IPS-20b (cell line): ENCODE measurements at regions not wholly inside any gene's neighbourhood (a gene's known extent, or its start where the extent isn't known, plus 50 kb on each side); places are given as distances from the start of the nearest gene placed in this dataset.

ENCODE experiments used
- H3K27ac ChIP-seq: one replicate; pipeline ENCODE4 v1.5.1; 2013; ENCODE audit warnings: low read length
- H3K27me3 ChIP-seq: 2 replicates; pipeline ENCODE4 v1.6.1; 2013; ENCODE audit warnings: mild to moderate bottlenecking, low read length, inconsistent platforms; ENCODE audit not compliant: insufficient read depth
- H3K36me3 ChIP-seq: 2 replicates; pipeline ENCODE4 v1.6.1; 2013; ENCODE audit warnings: low read depth, mild to moderate bottlenecking, inconsistent platforms, low read length, moderate library complexity; ENCODE audit not compliant: insufficient read depth
- H3K4me1 ChIP-seq: 2 replicates; pipeline ENCODE4 v1.6.1; 2013; ENCODE audit warnings: mild to moderate bottlenecking, control low read depth, inconsistent platforms, low read length, moderate library complexity; ENCODE audit not compliant: insufficient read depth
- H3K4me3 ChIP-seq: 2 replicates; pipeline ENCODE4 v1.5.1; 2013; ENCODE audit warnings: mild to moderate bottlenecking, low read length, inconsistent platforms
- H3K9ac ChIP-seq: 2 replicates; pipeline ENCODE4 v1.6.1; 2013; ENCODE audit warnings: low read depth, mild to moderate bottlenecking, inconsistent platforms, low read length, moderate library complexity
- H3K9me3 ChIP-seq: 2 replicates; pipeline ENCODE4 v1.6.1; 2013; ENCODE audit warnings: mild to moderate bottlenecking, low read depth, low read length, inconsistent platforms; ENCODE audit not compliant: insufficient read depth

- no peaks in the 10 kb centered on the region for H3K36me3 ChIP-seq
These were observed 235.1 kb upstream of the XYLT1 start for GRCh38 chr16:17705847-17706246.

GRCh38 chr16:17696616-17697015 lies 225.9 kb upstream of the XYLT1 start:
- H3K9ac ChIP-seq, result no peak overlapping the region
- H3K4me3 ChIP-seq, result no peak overlapping the region
- no peaks in the 10 kb centered on the region for H3K36me3 ChIP-seq
- H3K27me3 ChIP-seq, result no peaks in the 10 kb centered on the region
- no peaks in the 10 kb centered on the region for H3K9me3 ChIP-seq
- no peak overlapping the region for H3K27ac ChIP-seq
- H3K4me1 ChIP-seq, result no peaks in the 10 kb centered on the region

More at GRCh38 chr16:17705847-17706246, 235.1 kb upstream of the XYLT1 start:
- Histone ChIP-seq H3K9me3 (peaks cover 6% of the 10 kb centered on the region), H3K4me3 (no peak overlapping the region), H3K27me3 (no peaks in the 10 kb centered on the region), H3K4me1 (no peaks in the 10 kb centered on the region), H3K9ac (no peak overlapping the region), H3K27ac (no peak overlapping the region)

GRCh38 chr16:17692484-17692883 lies 221.7 kb upstream of the XYLT1 start:
- no peaks in the 10 kb centered on the region for H3K9me3 ChIP-seq
- H3K4me3 ChIP-seq, result no peak overlapping the region
- H3K9ac ChIP-seq, result no peak overlapping the region
- H3K36me3 ChIP-seq, result no peaks in the 10 kb centered on the region
- no peaks in the 10 kb centered on the region for H3K27me3 ChIP-seq
- no peak overlapping the region for H3K27ac ChIP-seq
- no peaks in the 10 kb centered on the region for H3K4me1 ChIP-seq

- Histone ChIP-seq H3K27ac (no peak overlapping the region), H3K27me3 (no peaks in the 10 kb centered on the region), H3K4me3 (no peak overlapping the region), H3K4me1 (no peaks in the 10 kb centered on the region), H3K36me3 (no peaks in the 10 kb centered on the region), H3K9me3 (no peaks in the 10 kb centered on the region), H3K9ac (no peak overlapping the region)
These were observed 221.1 kb upstream of the XYLT1 start for GRCh38 chr16:17691899-17692176.

- no peak overlapping the region for H3K9ac ChIP-seq
- H3K27ac ChIP-seq, result no peak overlapping the region
- no peak overlapping the region for H3K4me3 ChIP-seq
- H3K9me3 ChIP-seq, result no peaks in the 10 kb centered on the region
- no peaks in the 10 kb centered on the region for H3K27me3 ChIP-seq
- no peaks in the 10 kb centered on the region for H3K4me1 ChIP-seq
- no peaks in the 10 kb centered on the region for H3K36me3 ChIP-seq
These were observed 220.5 kb upstream of the XYLT1 start for GRCh38 chr16:17691106-17691898.

- Histone ChIP-seq H3K9me3 (0 out of 2 replicates have a peak, but pooled peaks cover 1% of the 10 kb centered on the region), H3K27ac (no peak overlapping the region), H3K27me3 (no peaks in the 10 kb centered on the region), H3K9ac (no peak overlapping the region), H3K4me1 (no peaks in the 10 kb centered on the region), H3K4me3 (no peak overlapping the region), H3K36me3 (no peaks in the 10 kb centered on the region)
These were observed 214.7 kb upstream of the XYLT1 start for GRCh38 chr16:17685447-17685846.

GRCh38 chr16:17683281-17683680 lies 212.5 kb upstream of the XYLT1 start:
- Histone ChIP-seq H3K27ac (no peak overlapping the region), H3K4me3 (no peak overlapping the region), H3K36me3 (no peaks in the 10 kb centered on the region), H3K9ac (no peak overlapping the region), H3K4me1 (no peaks in the 10 kb centered on the region), H3K27me3 (no peaks in the 10 kb centered on the region), H3K9me3 (peaks cover 11% of the 10 kb centered on the region; the same call in 1 of the 2 replicates)

GRCh38 chr16:17676171-17676570 lies 205.4 kb upstream of the XYLT1 start:
- Histone ChIP-seq H3K27me3 (no peaks in the 10 kb centered on the region), H3K36me3 (no peaks in the 10 kb centered on the region), H3K4me3 (no peak overlapping the region), H3K9me3 (peaks cover 11% of the 10 kb centered on the region; the same call in 1 of the 2 replicates), H3K27ac (no peak overlapping the region), H3K4me1 (no peaks in the 10 kb centered on the region), H3K9ac (no peak overlapping the region)

GRCh38 chr16:17668386-17668785 lies 197.6 kb upstream of the XYLT1 start:
- Histone ChIP-seq H3K9me3 (no peaks in the 10 kb centered on the region), H3K27ac (no peak overlapping the region), H3K36me3 (no peaks in the 10 kb centered on the region), H3K4me1 (no peaks in the 10 kb centered on the region), H3K9ac (no peak overlapping the region), H3K27me3 (no peaks in the 10 kb centered on the region), H3K4me3 (no peak overlapping the region)

- Histone ChIP-seq H3K9me3 (no peaks in the 10 kb centered on the region), H3K9ac (no peak overlapping the region), H3K4me1 (peaks cover 3% of the 10 kb centered on the region; the same call in 1 of the 2 replicates), H3K36me3 (no peaks in the 10 kb centered on the region), H3K27me3 (no peaks in the 10 kb centered on the region), H3K27ac (no peak overlapping the region), H3K4me3 (no peak overlapping the region)
These were observed 195.5 kb upstream of the XYLT1 start for GRCh38 chr16:17666293-17666692.

- H3K27me3 ChIP-seq, result 0 out of 2 replicates have a peak, but pooled peaks cover 5% of the 10 kb centered on the region
- no peak overlapping the region for H3K9ac ChIP-seq
- H3K9me3 ChIP-seq, result no peaks in the 10 kb centered on the region
- no peak overlapping the region for H3K4me3 ChIP-seq
- no peak overlapping the region for H3K27ac ChIP-seq
- H3K36me3 ChIP-seq, result no peaks in the 10 kb centered on the region
- H3K4me1 ChIP-seq, result peaks cover 22% of the 10 kb centered on the region
These were observed 188.1 kb upstream of the XYLT1 start for GRCh38 chr16:17658881-17659280.

- Histone ChIP-seq H3K27me3 (0 out of 2 replicates have a peak, but pooled peaks cover 5% of the 10 kb centered on the region), H3K36me3 (no peaks in the 10 kb centered on the region), H3K27ac (no peak overlapping the region), H3K9ac (no peak overlapping the region), H3K9me3 (no peaks in the 10 kb centered on the region), H3K4me3 (no peak overlapping the region), H3K4me1 (peaks cover 22% of the 10 kb centered on the region)
These were observed 186.3 kb upstream of the XYLT1 start for GRCh38 chr16:17657045-17657444.
